ENCODE measurements at regions not wholly inside any gene's neighbourhood (a gene's known extent, or its start where the extent isn't known, plus 50 kb on each side); places are given as distances from the start of the nearest gene placed in this dataset.

- DNase-seq (ENCODE audit: extremely low read depth, low read depth, low spot score): no peak
These were observed 392.2 kb upstream of the NFE2L3 start for GRCh38 chr7:25759748-25760147.

DNA sequence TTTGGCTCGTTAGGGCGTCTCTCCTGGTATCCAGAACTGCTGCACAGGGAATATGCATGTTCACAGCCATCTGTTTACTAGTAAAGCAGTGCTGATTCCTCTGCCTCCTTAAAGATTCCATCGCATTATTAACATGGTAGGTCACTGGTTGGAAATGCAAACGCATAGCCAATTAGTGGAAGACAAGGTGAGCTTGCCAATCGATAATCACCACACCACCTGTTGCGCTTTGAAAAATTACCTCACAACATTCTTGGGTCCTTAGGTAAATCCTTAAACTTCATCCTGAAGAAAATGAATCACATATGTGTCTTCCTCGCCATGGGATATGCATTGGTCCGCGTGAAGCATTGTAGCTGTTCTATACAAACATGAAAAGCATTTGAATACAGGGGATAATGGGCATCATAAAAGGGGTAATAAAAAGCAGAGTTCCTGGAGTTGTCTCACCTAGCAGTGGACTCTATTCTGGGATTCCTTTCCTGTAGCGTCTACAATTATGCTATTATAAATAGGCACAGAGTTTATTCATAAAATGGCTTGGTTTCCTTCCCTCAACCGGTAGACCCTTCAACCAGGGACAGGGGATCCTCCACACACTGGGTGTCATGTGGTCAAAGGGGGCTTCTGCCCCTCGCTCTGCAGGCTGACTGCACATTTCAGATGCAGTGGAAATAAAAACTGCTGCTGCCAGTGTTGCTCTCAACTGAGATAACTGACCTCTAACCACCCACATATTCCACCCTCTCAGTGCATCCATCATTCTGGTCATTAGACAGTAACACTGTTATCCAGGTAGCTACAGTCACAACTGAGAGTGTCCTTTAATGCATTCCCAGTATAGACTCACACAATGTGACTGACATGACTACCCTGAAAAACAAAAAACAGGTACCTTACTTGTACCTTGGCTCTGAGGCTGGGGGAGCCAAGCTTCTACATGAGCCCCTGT is 389.2 kb upstream of the NFE2L3 start:
- no peak for DNase-seq (ENCODE audit: extremely low read depth, low read depth, low spot score)

GRCh38 chr7:25763463-25763860 is 388.5 kb upstream of the NFE2L3 start:
- DNase-seq (ENCODE audit: extremely low read depth, low read depth, low spot score): no peak

DNA sequence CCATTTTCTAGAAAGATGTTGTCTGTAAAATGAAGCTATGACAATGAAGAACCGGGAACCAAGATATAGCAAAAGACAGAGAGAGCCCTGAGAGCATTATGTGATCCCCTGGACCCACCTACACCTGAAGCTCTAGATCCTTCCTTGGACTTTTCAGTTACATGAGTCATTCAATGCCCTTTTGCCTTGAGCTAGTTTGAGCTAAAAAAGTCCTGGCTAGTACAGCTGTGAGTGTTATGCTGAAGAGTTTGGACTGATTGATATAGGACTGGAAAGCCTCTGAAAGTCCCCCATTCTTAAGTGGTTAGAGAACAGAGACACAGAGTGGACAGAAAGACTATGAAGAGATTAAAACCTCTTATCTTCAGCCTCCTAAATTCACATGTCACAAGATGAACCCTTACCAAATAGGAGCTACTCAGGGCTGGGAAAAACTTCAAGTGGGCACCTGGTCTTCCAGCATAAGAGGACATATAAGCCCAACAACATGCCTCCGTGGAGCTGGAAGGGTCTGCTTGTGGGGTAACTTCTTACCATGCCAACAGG is 386.8 kb upstream of the NFE2L3 start:
- DNase-seq (ENCODE audit: extremely low read depth, low read depth, low spot score): no peak

- DNase-seq (ENCODE audit: extremely low read depth, low read depth, low spot score): no peak
These were observed 381.8 kb upstream of the NFE2L3 start for GRCh38 chr7:25770235-25770634.

- no peak for DNase-seq (ENCODE audit: extremely low read depth, low read depth, low spot score)
These were observed 381.3 kb upstream of the NFE2L3 start for GRCh38 chr7:25770670-25771069.

- no peak for DNase-seq (ENCODE audit: extremely low read depth, low read depth, low spot score)
These were observed 380.5 kb upstream of the NFE2L3 start for GRCh38 chr7:25771491-25771890.

DNA sequence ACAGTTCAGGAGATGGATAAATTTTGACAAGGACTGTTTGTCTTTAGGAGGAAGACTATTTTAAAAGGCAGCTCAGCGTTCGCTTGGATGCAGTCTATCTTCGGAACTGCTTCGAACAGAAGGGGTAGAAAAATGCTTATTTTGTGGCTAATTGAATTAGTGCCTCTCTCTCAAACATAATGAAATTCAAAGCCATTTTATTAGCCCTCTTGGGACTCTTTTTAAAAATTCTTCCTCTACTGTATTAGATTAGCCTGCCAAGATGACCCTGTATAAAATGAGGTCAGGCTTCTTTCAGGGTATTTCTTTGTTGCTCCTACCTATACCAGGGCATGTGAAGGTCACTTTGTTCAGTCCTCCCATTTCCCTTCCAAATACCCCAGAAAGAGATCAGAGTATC is 379.2 kb upstream of the NFE2L3 start:
- DNase-seq (ENCODE audit: extremely low read depth, low read depth, low spot score): no peak

DNA sequence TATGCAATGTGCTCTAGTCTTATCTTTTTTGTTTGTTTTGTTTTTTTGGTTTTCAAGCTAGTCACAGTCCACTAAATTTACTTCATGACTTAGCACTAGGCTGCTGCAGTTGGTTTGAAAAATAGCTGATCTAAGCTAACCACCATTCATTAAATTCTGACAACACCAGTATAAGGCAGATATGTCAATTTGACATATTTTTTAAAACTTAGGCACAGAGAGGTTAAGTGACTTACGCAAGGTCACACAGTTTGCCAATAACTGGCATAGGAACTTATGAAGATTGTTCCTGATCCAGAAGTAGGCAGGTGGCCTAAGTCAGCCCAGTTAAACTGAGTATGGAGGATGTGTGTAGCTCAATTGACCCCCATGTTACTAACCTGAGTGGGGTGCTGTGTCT is 377.3 kb upstream of the NFE2L3 start:
- no peak for DNase-seq (ENCODE audit: extremely low read depth, low read depth, low spot score)

DNA sequence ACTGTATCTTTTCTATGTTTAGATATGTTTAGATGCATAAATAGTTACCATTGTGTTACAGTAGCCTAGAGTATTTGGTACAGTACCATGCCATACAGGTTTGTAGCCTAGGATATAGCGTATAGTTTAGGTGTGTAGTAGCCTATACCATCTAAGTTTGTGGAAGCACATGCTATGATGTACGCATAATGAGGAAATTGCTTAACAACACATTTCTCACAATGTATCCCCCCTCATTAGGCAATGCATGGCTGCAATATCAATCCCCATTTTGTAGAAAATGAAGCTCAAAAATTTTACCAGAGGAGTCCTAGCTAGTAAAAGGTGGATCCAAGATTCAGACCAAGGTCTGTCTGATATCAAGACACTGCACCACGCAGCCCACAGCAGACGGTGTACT is 376.4 kb upstream of the NFE2L3 start:
- no peak for DNase-seq (ENCODE audit: extremely low read depth, low read depth, low spot score)

DNA sequence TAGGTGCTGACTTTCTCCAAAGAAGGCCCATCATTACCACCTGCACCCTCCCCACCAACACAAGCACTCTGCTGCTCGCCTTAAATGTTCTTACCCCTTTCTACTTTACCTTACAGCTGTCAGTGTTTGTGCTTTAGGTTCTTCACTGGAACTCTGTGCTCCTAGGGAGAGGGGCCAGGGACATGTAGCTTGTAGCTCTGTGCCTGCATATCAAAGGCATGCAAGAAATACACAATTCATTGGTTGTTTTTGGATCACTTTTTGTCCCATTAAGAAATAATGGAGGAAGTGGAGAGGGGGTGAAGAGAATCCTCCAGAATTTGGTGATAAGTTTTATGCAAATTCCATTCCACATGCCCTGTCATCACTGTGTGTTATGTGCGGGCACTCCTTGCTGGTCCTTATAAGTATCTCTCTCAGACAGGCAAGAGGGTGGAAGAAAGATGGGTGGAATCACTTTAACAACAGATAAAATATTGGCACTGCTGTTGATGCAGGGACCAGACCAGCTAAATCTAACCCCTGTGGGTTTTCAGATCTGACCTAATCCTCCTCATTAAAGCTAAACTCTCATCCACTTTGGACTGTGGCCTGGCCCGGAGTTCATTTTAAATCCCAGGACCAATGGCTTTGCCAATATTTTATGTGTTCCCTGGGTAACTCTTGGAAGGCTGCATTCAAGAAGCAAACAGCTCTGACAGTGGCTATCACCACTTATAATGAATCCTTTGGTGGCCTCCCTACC is 375.8 kb upstream of the NFE2L3 start:
- DNase-seq (ENCODE audit: extremely low read depth, low read depth, low spot score): no peak

DNA sequence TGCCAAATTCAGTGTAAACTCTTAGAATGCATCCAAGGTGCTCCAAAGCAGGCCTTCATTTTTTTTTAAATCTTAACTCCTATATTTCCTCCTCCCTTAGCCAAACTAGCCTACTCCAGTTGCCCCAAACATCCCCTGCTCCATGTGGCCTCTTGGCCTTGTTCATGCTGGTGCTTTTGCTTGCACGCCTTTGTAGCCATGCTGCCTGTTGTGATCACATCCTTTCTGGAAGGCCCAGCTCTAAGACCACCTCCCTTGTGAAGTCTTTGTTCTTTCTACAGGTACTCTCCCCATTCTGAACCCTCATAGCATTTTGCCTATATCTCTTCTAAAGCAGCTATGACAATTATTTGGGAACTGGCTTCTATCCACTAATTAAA is 375.3 kb upstream of the NFE2L3 start:
- no peak for DNase-seq (ENCODE audit: extremely low read depth, low read depth, low spot score)

DNA sequence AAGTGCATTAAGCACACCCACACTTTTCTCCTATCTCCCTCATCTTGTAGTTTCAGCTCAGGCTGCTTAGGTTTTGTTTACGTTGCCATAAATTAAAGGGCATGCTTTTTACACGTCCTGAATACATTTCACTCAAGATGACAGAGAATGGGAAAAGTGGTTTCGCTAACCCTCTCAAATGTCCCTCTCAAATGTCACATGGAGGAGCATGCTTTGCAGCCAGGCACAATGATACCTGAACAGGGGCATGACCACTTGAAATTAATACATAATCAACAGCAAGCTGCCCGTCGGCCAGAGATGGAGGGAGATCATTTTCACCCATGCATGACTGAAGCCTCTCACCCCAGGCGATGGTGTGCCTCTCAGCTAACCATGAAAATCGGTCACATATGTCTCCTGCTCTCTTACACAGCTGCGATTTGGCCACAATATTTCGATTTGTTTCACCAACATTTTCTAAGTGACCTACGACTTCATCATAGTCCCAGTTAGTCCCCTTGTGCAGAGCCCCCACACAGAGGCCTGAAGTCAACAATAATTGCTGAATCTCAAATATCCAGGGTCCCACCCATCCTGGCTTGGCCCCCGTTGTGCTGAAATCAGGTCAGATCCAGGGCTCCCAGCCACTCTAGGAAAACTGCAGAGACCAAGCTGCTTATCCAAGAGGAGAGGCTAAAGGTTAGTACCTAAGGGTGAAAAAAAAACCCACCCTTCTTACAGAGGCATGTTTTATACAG is 373.9 kb upstream of the NFE2L3 start:
- no peak for DNase-seq (ENCODE audit: extremely low read depth, low read depth, low spot score)

DNA sequence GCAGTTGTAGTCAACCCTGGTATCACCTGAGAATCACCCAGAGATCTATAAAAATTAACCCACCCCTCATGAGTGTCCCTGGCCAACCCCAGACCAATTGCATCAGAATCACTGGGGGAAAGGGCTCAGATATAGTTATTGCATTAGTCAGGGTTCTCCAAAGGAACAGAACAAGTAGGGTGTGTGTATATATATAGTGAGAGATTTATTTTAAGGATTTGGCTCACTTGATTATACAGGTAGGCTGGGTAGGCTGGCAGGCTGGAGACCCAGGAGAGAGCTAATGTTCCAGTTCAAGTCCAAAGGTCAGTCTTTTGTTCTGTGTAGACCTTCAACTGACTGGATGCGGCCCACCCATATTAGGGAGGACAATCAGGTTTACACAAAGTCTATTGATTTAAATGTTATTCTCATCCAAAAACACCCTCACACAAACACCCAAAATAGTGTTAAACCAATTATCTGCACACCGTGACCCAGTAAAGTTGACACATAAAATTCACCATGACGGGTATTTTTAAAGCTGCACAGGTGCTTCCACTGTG is 372.9 kb upstream of the NFE2L3 start:
- no peak for DNase-seq (ENCODE audit: extremely low read depth, low read depth, low spot score)

DNA sequence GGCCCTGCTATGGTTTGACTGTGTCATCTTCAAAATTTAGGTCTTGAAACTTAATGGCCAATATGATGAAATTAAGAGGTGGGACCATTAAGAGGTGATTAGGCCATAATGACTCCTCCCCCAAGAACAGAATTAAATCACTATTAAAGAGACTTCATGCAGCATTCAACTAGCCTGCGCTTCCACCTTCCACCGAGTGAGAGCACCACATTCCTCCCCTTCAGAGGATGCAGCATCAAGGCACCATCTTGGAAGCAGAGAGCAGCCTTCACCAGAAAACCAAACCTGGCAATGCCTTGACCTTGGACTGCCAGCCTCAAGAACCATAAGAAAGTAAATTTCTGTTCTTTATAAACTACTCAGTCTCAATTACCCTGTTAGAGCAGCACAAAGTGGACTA is 371.1 kb upstream of the NFE2L3 start:
- DNase-seq (ENCODE audit: extremely low read depth, low read depth, low spot score): no peak

GRCh38 chr7:25781704-25782103 is 370.3 kb upstream of the NFE2L3 start:
- no peak for DNase-seq (ENCODE audit: extremely low read depth, low read depth, low spot score)

DNA sequence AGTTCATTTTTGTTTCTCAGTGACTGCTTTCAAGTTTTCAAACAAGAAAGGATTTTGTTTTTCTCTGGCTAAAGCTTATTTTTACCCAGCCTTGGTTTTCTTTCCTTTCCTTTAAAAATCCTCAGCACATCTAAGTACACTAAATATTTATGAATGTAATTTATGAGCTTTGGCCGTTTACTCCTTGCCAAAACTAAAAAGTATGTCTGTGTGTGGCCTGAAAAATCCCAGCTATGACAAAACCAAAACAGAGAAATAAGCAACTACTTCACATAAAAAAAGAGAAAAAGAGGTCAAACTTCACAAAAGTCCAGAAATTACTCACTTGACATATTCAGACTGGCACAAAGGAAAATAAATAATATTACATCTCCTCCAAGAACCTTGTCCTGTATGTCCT is 365.1 kb upstream of the NFE2L3 start:
- no peak for DNase-seq (ENCODE audit: extremely low read depth, low read depth, low spot score)

DNA sequence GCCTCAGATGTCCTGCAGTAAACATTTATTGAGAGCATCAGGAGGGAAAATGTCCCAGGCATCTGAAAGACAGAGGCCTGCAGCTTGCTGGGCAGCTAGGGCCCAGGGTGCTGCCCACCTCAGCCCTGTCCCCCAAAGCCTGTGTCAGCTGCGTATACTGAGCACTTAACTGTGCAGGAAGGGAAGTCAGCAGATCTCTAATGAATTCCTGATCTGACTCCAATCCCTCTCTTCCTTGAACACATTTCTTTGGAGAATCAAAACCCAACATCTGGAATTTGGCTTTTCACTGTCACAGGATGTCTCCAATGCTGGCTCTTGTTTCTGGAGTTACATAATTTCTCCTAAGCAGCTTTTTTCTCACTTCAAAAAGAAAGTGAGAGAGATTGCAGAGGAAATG is 364.7 kb upstream of the NFE2L3 start:
- no peak for DNase-seq (ENCODE audit: extremely low read depth, low read depth, low spot score)

GRCh38 chr7:25788371-25788770 is 363.6 kb upstream of the NFE2L3 start:
- no peak for DNase-seq (ENCODE audit: extremely low read depth, low read depth, low spot score)

DNA sequence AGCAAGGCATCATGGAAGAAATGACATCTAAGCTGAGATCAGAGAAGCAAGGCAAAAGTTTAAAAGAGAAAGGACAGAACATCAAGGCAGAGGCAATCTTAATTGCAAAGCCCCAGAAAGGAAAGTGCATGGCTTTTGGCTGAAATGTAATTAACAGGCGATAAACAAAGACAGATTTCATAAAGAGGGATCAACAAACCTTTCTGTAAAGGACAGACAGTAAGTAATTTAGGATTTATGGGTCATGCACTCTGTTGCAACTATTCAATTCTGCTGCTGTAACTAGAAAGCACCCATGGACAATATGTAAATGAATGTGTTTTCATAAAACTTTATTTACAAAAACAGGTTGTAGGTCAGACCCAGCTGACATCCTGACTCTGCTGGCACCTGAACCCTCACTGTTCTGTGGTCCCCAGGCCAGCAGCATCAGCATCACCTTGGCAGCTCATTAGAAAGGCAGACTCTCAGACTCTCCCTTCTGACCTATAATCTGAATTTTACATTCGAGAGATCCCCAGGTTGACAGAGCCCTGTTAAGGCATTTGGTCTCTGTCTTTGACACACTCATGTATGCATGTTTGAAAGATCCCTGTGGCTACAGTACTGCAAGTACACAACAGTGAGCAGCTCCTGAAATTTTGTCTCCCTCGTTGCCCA is 362.9 kb upstream of the NFE2L3 start:
- DNase-seq (ENCODE audit: extremely low read depth, low read depth, low spot score): no peak
